B cell (primary cell): ENCODE measurements at regions not wholly inside any gene's neighbourhood (a gene's known extent, or its start where the extent isn't known, plus 50 kb on each side); places are given as distances from the start of the nearest gene placed in this dataset.

Experiments used
- ATAC-seq: fragments of 200-7000 bp; cut with Tn5 transposase; one replicate; pipeline ENCODE4 v1.10.0; 2021; ENCODE audit warnings: low read depth, mild to moderate bottlenecking, moderate number of reproducible peaks, moderate library complexity
- CTCF ChIA-PET: fragments of 350-600 bp; sonication (Branson Sonifier 250); formaldehyde crosslinking; loops from one replicate; lab custom pipeline; 2021; ENCODE audit warnings: antibody characterized with exemption, inconsistent platforms; lab: Charles Lee
- POLR2A ChIA-PET: fragments of 350-600 bp; sonication (Branson Sonifier 250); formaldehyde crosslinking; loops from one replicate; lab custom pipeline; 2021; ENCODE audit warnings: antibody characterized with exemption; lab: Charles Lee
- DNase-seq: peaks from one replicate; pipeline ENCODE4 v3.0.0; 2013
- H2AFZ ChIP-seq: 2 replicates; pipeline ENCODE4 v1.6.1; 2012; ENCODE audit warnings: mild to moderate bottlenecking, low read depth, low read length; ENCODE audit not compliant: insufficient read depth, poor library complexity, severe bottlenecking
- H3K27ac ChIP-seq, 2 donors: 1 replicate in 1 of 2; 2 replicates in 1 of 2; pipeline ENCODE4 v1.5.1; 2012 to 2013; ENCODE audit warnings: low read length in 2 of 2, mild to moderate bottlenecking in 2 of 2, moderate library complexity in 1 of 2
- H3K27me3 ChIP-seq, 4 experiments: fragments of 200-600 bp in 1 of 4; sonication (generic) in 1 of 4; replicated peaks in 1 of 4; 1 replicate in 2 of 4; 2 replicates in 2 of 4; pipeline versions ENCODE4 v1.6.1 to v1.7.0; 2013 to 2016; ENCODE audit warnings: low read length in 3 of 4, mild to moderate bottlenecking in 2 of 4, mixed read lengths in 1 of 4, moderate library complexity in 1 of 4; ENCODE audit not compliant: insufficient read depth in 4 of 4, control insufficient read depth in 3 of 4; ENCODE audit errors: control extremely low read depth in 1 of 4
- H3K36me3 ChIP-seq, 2 experiments: replicated peaks in 1 of 2; 1 replicate in 1 of 2; 2 replicates in 1 of 2; pipeline versions ENCODE4 v1.6.1 to v1.7.1; 2013; ENCODE audit warnings: low read length in 1 of 2; ENCODE audit not compliant: insufficient read depth in 2 of 2, control insufficient read depth in 1 of 2; ENCODE audit errors: control extremely low read depth in 1 of 2, extremely low read depth in 1 of 2
- H3K4me1 ChIP-seq, 2 donors: fragments of 200-600 bp in 1 of 2; sonication (generic) in 1 of 2; 1 replicate in 1 of 2; 2 replicates in 1 of 2; pipeline versions ENCODE4 v1.5.1 to v1.6.1; 2013 to 2017; ENCODE audit warnings: low read length in 2 of 2; ENCODE audit not compliant: control insufficient read depth in 2 of 2, insufficient read depth in 2 of 2
- H3K4me2 ChIP-seq: replicated peaks from 2 replicates; pipeline ENCODE3; 2012; ENCODE audit warnings: mild to moderate bottlenecking, low read depth, low read length; ENCODE audit not compliant: poor library complexity, severe bottlenecking
- H3K4me3 ChIP-seq, 5 experiments: fragments of 200-600 bp in 1 of 5; sonication (generic) in 1 of 5; 1 replicate in 3 of 5; 2 replicates in 2 of 5; pipeline versions ENCODE4 v1.5.1 to v1.7.0; 2011 to 2016; ENCODE audit warnings: low read length in 4 of 5, mild to moderate bottlenecking in 4 of 5, low read depth in 2 of 5, control low read depth in 1 of 5, moderate library complexity in 1 of 5; ENCODE audit not compliant: insufficient read depth in 1 of 5; ENCODE audit errors: control extremely low read depth in 1 of 5, extremely low read depth in 1 of 5
- H3K79me2 ChIP-seq: fragments of 200-600 bp; sonication (generic); one replicate; pipeline ENCODE4 v1.6.0; 2016; ENCODE audit warnings: low read length; ENCODE audit not compliant: control insufficient read depth, insufficient read depth
- H3K9ac ChIP-seq: fragments of 200-600 bp; sonication (generic); 2 replicates; pipeline ENCODE4 v1.6.1; 2017; ENCODE audit warnings: mild to moderate bottlenecking, low read length, moderate library complexity
- H3K9me3 ChIP-seq, 3 donors: one replicate each; pipeline versions ENCODE4 v1.6.1 to v1.7.1; 2013; ENCODE audit warnings: low read length in 2 of 3; ENCODE audit not compliant: control insufficient read depth in 2 of 3, insufficient read depth in 1 of 3; ENCODE audit errors: control extremely low read depth in 1 of 3
- H4K20me1 ChIP-seq: 2 replicates; pipeline ENCODE4 v1.6.0; 2012; ENCODE audit warnings: mild to moderate bottlenecking, low read length; ENCODE audit not compliant: insufficient read depth, control insufficient read depth, poor library complexity, severe bottlenecking
- H3K27ac Mint-ChIP-seq: one replicate; pipeline ENCODE4 v1.8.0; 2021; ENCODE audit warnings: mixed read lengths
- H3K27me3 Mint-ChIP-seq: one replicate; pipeline ENCODE4 v1.8.0; 2021; ENCODE audit warnings: mixed read lengths
- H3K4me1 Mint-ChIP-seq: one replicate; pipeline ENCODE4 v1.8.0; 2021; ENCODE audit warnings: mixed read lengths
- H3K4me3 Mint-ChIP-seq: one replicate; pipeline ENCODE4 v1.8.0; 2021; ENCODE audit warnings: mixed read lengths
- H3K9me3 Mint-ChIP-seq: one replicate; pipeline ENCODE4 v1.8.0; 2022; ENCODE audit warnings: mixed read lengths; ENCODE audit not compliant: insufficient read depth
- CTCF ChIP-seq: fragments of 200-600 bp; IDR thresholded peaks from one replicate; pipeline ENCODE4 v1.8.0; 2022; ENCODE audit warnings: antibody characterized with exemption, mild to moderate bottlenecking
- EZH2 ChIP-seq: IDR thresholded peaks from 2 replicates; pipeline ENCODE4 v1.6.1; 2012; ENCODE audit warnings: borderline replicate concordance, low read depth, mild to moderate bottlenecking, moderate library complexity, low read length; ENCODE audit not compliant: insufficient read depth, poor library complexity, severe bottlenecking
- WGBS: methylation state at CpG from one replicate; pipeline ENCODE4 v1.1.5; 2013; ENCODE audit warnings: missing lambda C conversion rate; ENCODE audit not compliant: insufficient coverage; 5-methylcytosine and 5-hydroxymethylcytosine counted together
- intact Hi-C: fragments of 100-400 bp; cut with micrococcal nuclease; formaldehyde crosslinking; loops from one replicate; pipeline ENCODE4 v1.10.0; 2022

- Mint-ChIP-seq H3K27me3 (peaks cover 4% of the 10 kb centered on the region), H3K4me1 (no peaks in the 10 kb centered on the region), H3K9me3 (no peaks in the 10 kb centered on the region), H3K27ac (no peak overlapping the region), H3K4me3 (no peak overlapping the region)
- ChIA-PET POLR2A (no interaction called here), CTCF (no interaction called here)
- Histone ChIP-seq H4K20me1 (no peaks in the 10 kb centered on the region), H3K27me3 (no peaks in the 10 kb centered on the region), H3K4me3 (no peak overlapping the region), H3K79me2 (no peaks in the 10 kb centered on the region), H3K27ac (no peak overlapping the region), H3K36me3 (no peaks in the 10 kb centered on the region), H3K4me2 (no peak overlapping the region), H2AFZ (no peak overlapping the region), H3K9me3 (peaks cover 0 to 4% (median 0%) of the 10 kb centered on the region in 3 donors), H3K9ac (no peak overlapping the region), H3K4me1 (no peaks in the 10 kb centered on the region)
- no peak for DNase-seq
- TF ChIP-seq EZH2 (no peak), CTCF (no peak)
- no CpG with 5 or more reads among the region's 3 CpGs for WGBS
- intact Hi-C loops = no loop called here
- ATAC-seq = no peak
Measured at GRCh38 chr20:40249805-40250204, 439.2 kb downstream of the MAFB start.

- Histone ChIP-seq H3K27ac (no peak overlapping the region), H4K20me1 (no peaks in the 10 kb centered on the region), H3K4me3 (no peak overlapping the region), H3K79me2 (no peaks in the 10 kb centered on the region), H3K9ac (no peak overlapping the region), H3K27me3 (no peaks in the 10 kb centered on the region), H3K4me2 (no peak overlapping the region), H3K9me3 (no peaks in the 10 kb centered on the region), H3K36me3 (no peaks in the 10 kb centered on the region), H2AFZ (no peak overlapping the region), H3K4me1 (no peaks in the 10 kb centered on the region)
- Mint-ChIP-seq H3K4me3 (no peak overlapping the region), H3K27ac (no peak overlapping the region), H3K27me3 (peaks cover 13% of the 10 kb centered on the region), H3K4me1 (no peaks in the 10 kb centered on the region), H3K9me3 (no peaks in the 10 kb centered on the region)
- ATAC-seq (no peak), DNase-seq (no peak)
- ChIA-PET POLR2A (no interaction called here), CTCF (no interaction called here)
- TF ChIP-seq EZH2 (no peak), CTCF (no peak)
- intact Hi-C loops = no loop called here
Measured at GRCh38 chr20:40245829-40246228, 443.2 kb downstream of the MAFB start.
